Skeletal muscle tissue (tissue), 3 donors: ENCODE measurements at regions not wholly inside any gene's neighbourhood (a gene's known extent, or its start where the extent isn't known, plus 50 kb on each side); places are given as distances from the start of the nearest gene placed in this dataset.

Source experiments
- H3K27ac ChIP-seq: one replicate; pipeline ENCODE4 v1.7.0; 2013; ENCODE audit warnings: mild to moderate bottlenecking, low read depth, low read length, inconsistent platforms
- H3K27me3 ChIP-seq, 3 donors: one replicate each; pipeline ENCODE4 v1.7.0; 2013; ENCODE audit warnings: low read length in 3 of 3; ENCODE audit not compliant: control insufficient read depth in 3 of 3, insufficient read depth in 3 of 3
- H3K36me3 ChIP-seq, 3 donors: one replicate each; pipeline ENCODE4 v1.7.0; 2013; ENCODE audit warnings: low read length in 3 of 3; ENCODE audit not compliant: control insufficient read depth in 3 of 3, insufficient read depth in 3 of 3
- H3K4me1 ChIP-seq, 3 donors: one replicate each; pipeline ENCODE4 v1.7.0; 2013; ENCODE audit warnings: low read length in 3 of 3, mild to moderate bottlenecking in 3 of 3; ENCODE audit not compliant: control insufficient read depth in 3 of 3, insufficient read depth in 3 of 3
- H3K4me3 ChIP-seq, 3 donors: one replicate each; pipeline ENCODE4 v1.7.0; 2013; ENCODE audit warnings: low read length in 3 of 3
- H3K9ac ChIP-seq, 3 donors: one replicate each; pipeline ENCODE4 v1.7.0; 2013; ENCODE audit warnings: low read length in 3 of 3, mild to moderate bottlenecking in 3 of 3, moderate library complexity in 2 of 3, low read depth in 1 of 3
- H3K9me3 ChIP-seq, 3 donors: one replicate each; pipeline ENCODE4 v1.7.0; 2013; ENCODE audit warnings: low read length in 3 of 3; ENCODE audit not compliant: control insufficient read depth in 3 of 3
- donor health status: Osteomylitis.

- H3K4me3 ChIP-seq = peak overlapping the region in 1 of 3 donors; percentile 38
- H3K27me3 ChIP-seq = peaks cover 3 to 32% (median 9%) of the 10 kb centered on the region in 3 donors
- H3K4me1 ChIP-seq = no peaks in the 10 kb centered on the region
- no peak overlapping the region for H3K9ac ChIP-seq
- H3K36me3 ChIP-seq = no peaks in the 10 kb centered on the region
- no peak overlapping the region for H3K27ac ChIP-seq
- no peaks in the 10 kb centered on the region for H3K9me3 ChIP-seq
Measured at GRCh38 chr6:28657381-28657768, 131.7 kb downstream of the GPX5 start.

- no peaks in the 10 kb centered on the region for H3K36me3 ChIP-seq
- no peaks in the 10 kb centered on the region for H3K9me3 ChIP-seq
- no peak overlapping the region for H3K27ac ChIP-seq
- no peaks in the 10 kb centered on the region for H3K4me1 ChIP-seq
- H3K4me3 ChIP-seq = peak overlapping the region in 1 of 3 donors; percentile 52
- peaks cover 3 to 32% (median 9%) of the 10 kb centered on the region in 3 donors for H3K27me3 ChIP-seq
- no peak overlapping the region for H3K9ac ChIP-seq
Measured at GRCh38 chr6:28657769-28658465, 132.2 kb downstream of the GPX5 start.

- Histone ChIP-seq H3K9me3 (no peaks in the 10 kb centered on the region), H3K27me3 (peaks cover 3 to 32% (median 9%) of the 10 kb centered on the region in 3 donors), H3K4me1 (no peaks in the 10 kb centered on the region), H3K4me3 (peak overlapping the region in 1 of 3 donors; percentile 39), H3K36me3 (no peaks in the 10 kb centered on the region), H3K27ac (no peak overlapping the region), H3K9ac (no peak overlapping the region)
Measured at GRCh38 chr6:28658475-28659249, 133.0 kb downstream of the GPX5 start.

- no peak overlapping the region for H3K27ac ChIP-seq
- H3K36me3 ChIP-seq = no peaks in the 10 kb centered on the region
- peaks cover 3 to 29% (median 9%) of the 10 kb centered on the region in 3 donors for H3K27me3 ChIP-seq
- H3K9me3 ChIP-seq = no peaks in the 10 kb centered on the region
- H3K9ac ChIP-seq = no peak overlapping the region
- H3K4me3 ChIP-seq = no peak overlapping the region
- no peaks in the 10 kb centered on the region for H3K4me1 ChIP-seq
Measured at GRCh38 chr6:28659250-28659566, 133.5 kb downstream of the GPX5 start.

- Histone ChIP-seq H3K9me3 (no peaks in the 10 kb centered on the region), H3K27ac (no peak overlapping the region), H3K9ac (no peak overlapping the region), H3K4me1 (no peaks in the 10 kb centered on the region), H3K4me3 (no peak overlapping the region), H3K36me3 (no peaks in the 10 kb centered on the region), H3K27me3 (peaks cover 6 to 25% (median 9%) of the 10 kb centered on the region in 3 donors)
Measured at GRCh38 chr6:28661097-28661713, 135.5 kb downstream of the GPX5 start.

GRCh38 chr6:28664870-28665396 lies 139.3 kb downstream of the GPX5 start:
- Histone ChIP-seq H3K4me3 (no peak overlapping the region), H3K9ac (no peak overlapping the region), H3K27me3 (peaks cover under 1 to 3% (median under 1%) of the 10 kb centered on the region in 3 donors), H3K4me1 (no peaks in the 10 kb centered on the region), H3K36me3 (no peaks in the 10 kb centered on the region), H3K27ac (no peak overlapping the region), H3K9me3 (no peaks in the 10 kb centered on the region)

- H3K27me3 ChIP-seq = peaks cover 10 to 29% (median 17%) of the 10 kb centered on the region in 3 donors
Measured at GRCh38 chr6:28673417-28673786, 147.7 kb downstream of the GPX5 start.

GRCh38 chr6:28673787-28674671 lies 148.3 kb downstream of the GPX5 start:
- Histone ChIP-seq H3K27ac (no peak overlapping the region), H3K9ac (no peak overlapping the region), H3K9me3 (no peaks in the 10 kb centered on the region), H3K4me1 (peaks cover 0 to 3% (median 0%) of the 10 kb centered on the region in 3 donors), H3K36me3 (no peaks in the 10 kb centered on the region), H3K27me3 (peaks cover 11 to 29% (median 17%) of the 10 kb centered on the region in 3 donors), H3K4me3 (peak overlapping the region in 1 of 3 donors; percentile 13)

More at GRCh38 chr6:28673417-28673786, 147.7 kb downstream of the GPX5 start:
- Histone ChIP-seq H3K9me3 (no peaks in the 10 kb centered on the region), H3K9ac (no peak overlapping the region), H3K27ac (no peak overlapping the region), H3K4me3 (no peak overlapping the region), H3K4me1 (peaks cover 0 to 3% (median 0%) of the 10 kb centered on the region in 3 donors), H3K36me3 (no peaks in the 10 kb centered on the region)

- Histone ChIP-seq H3K4me3 (no peak overlapping the region), H3K9me3 (no peaks in the 10 kb centered on the region), H3K27me3 (peaks cover 14 to 29% (median 17%) of the 10 kb centered on the region in 3 donors), H3K27ac (no peak overlapping the region), H3K9ac (no peak overlapping the region), H3K4me1 (peaks cover 0 to 3% (median 0%) of the 10 kb centered on the region in 3 donors), H3K36me3 (no peaks in the 10 kb centered on the region)
Measured at GRCh38 chr6:28675600-28675999, 149.9 kb downstream of the GPX5 start.
